Sigmoid colon (tissue), 4 donors: ENCODE measurements at regions not wholly inside any gene's neighbourhood (a gene's known extent, or its start where the extent isn't known, plus 50 kb on each side); places are given as distances from the start of the nearest gene placed in this dataset.

Experiments used
- CTCF ChIP-seq, 4 experiments: fragments of 450-650 bp in 3 of 4; fragments of 200-600 bp in 1 of 4; IDR thresholded peaks; one replicate each; pipeline ENCODE4 v1.5.1; 2016 to 2019; ENCODE audit warnings: antibody characterized with exemption in 4 of 4, mild to moderate bottlenecking in 3 of 4, moderate library complexity in 2 of 4
- EP300 ChIP-seq, 4 donors: sonication (generic); formaldehyde crosslinking; IDR thresholded peaks; one replicate each; pipeline ENCODE4 v1.6.1; 2017; ENCODE audit warnings: antibody characterized with exemption in 4 of 4
- POLR2A ChIP-seq, 2 donors: fragments of 450-650 bp; IDR thresholded peaks; one replicate each; pipeline ENCODE4 v1.6.1; 2016; ENCODE audit warnings: antibody characterized with exemption in 2 of 2, mild to moderate bottlenecking in 2 of 2, moderate library complexity in 2 of 2
- POLR2AphosphoS5 ChIP-seq, 4 donors: sonication (generic); formaldehyde crosslinking; IDR thresholded peaks; one replicate each; pipeline ENCODE4 v1.6.1; 2017; ENCODE audit warnings: antibody characterized with exemption in 4 of 4

GRCh38 chr2:59604123-59604522, 949.3 kb downstream of the BCL11A start:
- TF ChIP-seq POLR2A (IDR thresholded peaks at IDR 0.05) (no peak), POLR2AphosphoS5 (IDR thresholded peaks at IDR 0.05) (no peak), CTCF (IDR thresholded peaks at IDR 0.05) (no peak), EP300 (IDR thresholded peaks at IDR 0.05) (no peak)
